ENCODE measurements at regions not wholly inside any gene's neighbourhood (a gene's known extent, or its start where the extent isn't known, plus 50 kb on each side); places are given as distances from the start of the nearest gene placed in this dataset.

GRCh38 chr4:113820108-113820507 lies 58.6 kb upstream of the CAMK2D start:
- H3K27ac Mint-ChIP-seq (ENCODE audit: low read depth, unreplicated experiment), result no peak overlapping the region
- intact Hi-C loops (cut with micrococcal nuclease), result no loop called here
- DNase-seq (ENCODE audit: unreplicated experiment), result no peak
- TF ChIP-seq CTCF (IDR thresholded peaks at IDR 0.05; ENCODE audit: unreplicated experiment), result no peak
- H3K9me3 Mint-ChIP-seq (ENCODE audit: unreplicated experiment), result no peaks in the 10 kb centered on the region
- peaks cover 14% of the 10 kb centered on the region for H3K4me1 Mint-ChIP-seq (ENCODE audit: insufficient read depth, unreplicated experiment)
- POLR2A ChIA-PET, result no interaction called here
- no peaks in the 10 kb centered on the region for H3K27me3 Mint-ChIP-seq (ENCODE audit: insufficient read depth, unreplicated experiment)
- CTCF ChIA-PET, result interaction anchor here (0.6 kb wide), 1 partner anchor 33 kb away, joined by 3 read pairs; no protein-coding TSS in a partner anchor
- BruUV-seq (replicated peaks), result no TSS peak
- H3K36me3 Mint-ChIP-seq (ENCODE audit: insufficient read depth, unreplicated experiment), result no peaks in the 10 kb centered on the region
- H3K4me3 Mint-ChIP-seq (ENCODE audit: unreplicated experiment), result no peak overlapping the region

DNA sequence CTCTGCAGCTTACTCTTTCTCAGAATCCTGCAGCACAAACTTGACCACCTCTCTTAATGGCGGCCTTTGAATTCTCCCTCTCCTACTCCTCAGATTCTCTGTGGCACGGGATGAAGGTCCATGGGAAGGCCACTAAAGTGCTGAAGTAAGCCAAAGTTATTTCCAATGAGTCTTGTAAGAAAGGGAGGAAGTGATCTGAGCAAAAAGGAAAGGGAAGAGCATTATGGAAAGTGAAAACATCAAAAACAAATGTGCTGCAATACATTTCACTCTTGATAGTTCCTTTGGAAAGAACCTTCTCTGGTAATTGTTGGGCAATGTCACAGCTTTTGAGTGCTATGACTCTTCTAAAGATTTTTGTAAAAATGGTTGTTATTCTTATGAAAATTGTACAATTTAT lies 54.3 kb upstream of the CAMK2D start:
- TF ChIP-seq CTCF (IDR thresholded peaks at IDR 0.05; ENCODE audit: unreplicated experiment), result no peak
- no TSS peak for BruUV-seq (replicated peaks)
- POLR2A ChIA-PET, result no interaction called here
- H3K27me3 Mint-ChIP-seq (ENCODE audit: insufficient read depth, unreplicated experiment), result no peaks in the 10 kb centered on the region
- intact Hi-C loops (cut with micrococcal nuclease), result no loop called here
- no peaks in the 10 kb centered on the region for H3K9me3 Mint-ChIP-seq (ENCODE audit: unreplicated experiment)
- no peak for DNase-seq (ENCODE audit: unreplicated experiment)
- CTCF ChIA-PET, result interaction anchor here (0.6 kb wide), 1 partner anchor 951 kb away, joined by 3 read pairs; no protein-coding TSS in a partner anchor
- H3K4me1 Mint-ChIP-seq (ENCODE audit: insufficient read depth, unreplicated experiment), result peaks cover 4% of the 10 kb centered on the region
- no peak overlapping the region for H3K27ac Mint-ChIP-seq (ENCODE audit: low read depth, unreplicated experiment)
- H3K36me3 Mint-ChIP-seq (ENCODE audit: insufficient read depth, unreplicated experiment), result no peaks in the 10 kb centered on the region
- no peak overlapping the region for H3K4me3 Mint-ChIP-seq (ENCODE audit: unreplicated experiment)

DNA sequence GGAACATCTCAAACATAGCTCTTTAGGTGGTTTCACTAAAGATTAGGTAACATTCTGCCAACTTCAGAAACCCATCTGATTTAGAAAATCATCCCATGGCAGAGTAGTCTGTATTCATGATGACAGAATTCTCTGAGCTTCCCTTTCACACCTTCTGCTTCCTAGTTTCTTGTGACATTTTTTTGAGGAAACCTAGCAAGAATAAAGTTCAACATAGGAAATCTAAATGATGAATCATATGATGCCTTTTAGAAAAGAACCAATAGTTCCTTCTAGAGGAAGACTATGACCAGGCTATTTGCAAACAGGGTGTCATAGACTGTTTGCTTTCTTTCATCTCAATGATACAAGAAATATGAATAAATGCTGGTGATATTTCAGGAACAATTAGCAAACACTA lies 49.8 kb upstream of the CAMK2D start:
- peaks cover 8% of the 10 kb centered on the region for H3K4me1 Mint-ChIP-seq (ENCODE audit: insufficient read depth, unreplicated experiment)
- no TSS peak for BruUV-seq (replicated peaks)
- ChIA-PET CTCF (interaction anchor here (0.5 kb wide), 1 partner anchor 1706 kb away, joined by 3 read pairs; no protein-coding TSS in a partner anchor), POLR2A (interaction anchor here (0.7 kb wide), 1 partner anchor 20 kb away, joined by 3 read pairs; no protein-coding TSS in a partner anchor)
- no peaks in the 10 kb centered on the region for H3K27me3 Mint-ChIP-seq (ENCODE audit: insufficient read depth, unreplicated experiment)
- H3K9me3 Mint-ChIP-seq (ENCODE audit: unreplicated experiment), result no peaks in the 10 kb centered on the region
- no peaks in the 10 kb centered on the region for H3K36me3 Mint-ChIP-seq (ENCODE audit: insufficient read depth, unreplicated experiment)
- no peak for DNase-seq (ENCODE audit: unreplicated experiment)
- TF ChIP-seq CTCF (IDR thresholded peaks at IDR 0.05; ENCODE audit: unreplicated experiment), result no peak
- intact Hi-C loops (cut with micrococcal nuclease), result loop anchor here (2.0 kb wide), 1 partner anchor 21 kb away; no protein-coding TSS in a partner anchor
- H3K4me3 Mint-ChIP-seq (ENCODE audit: unreplicated experiment), result no peak overlapping the region
- H3K27ac Mint-ChIP-seq (ENCODE audit: low read depth, unreplicated experiment), result no peak overlapping the region

Data from MCF 10A (cell line).